Ishikawa (cell line): ENCODE measurements at regions not wholly inside any gene's neighbourhood (a gene's known extent, or its start where the extent isn't known, plus 50 kb on each side); places are given as distances from the start of the nearest gene placed in this dataset.

Experiments
- CEBPB ChIP-seq: IDR thresholded peaks from 2 replicates; pipeline ENCODE4 v1.6.1; 2012
- CREB1 ChIP-seq: IDR thresholded peaks from 2 replicates; pipeline ENCODE4 v1.6.1; 2012; ENCODE audit warnings: low read depth
- EGR1 ChIP-seq: IDR thresholded peaks from 2 replicates; pipeline ENCODE4 v1.6.1; 2012
- EP300 ChIP-seq: IDR thresholded peaks from 2 replicates; pipeline ENCODE4 v1.6.1; 2012; ENCODE audit warnings: borderline replicate concordance
- FOXM1 ChIP-seq: IDR thresholded peaks from 2 replicates; pipeline ENCODE4 v1.6.1; 2012; ENCODE audit warnings: low read depth, borderline replicate concordance
- MAX ChIP-seq: IDR thresholded peaks from 2 replicates; pipeline ENCODE4 v1.6.1; 2012
- NFIC ChIP-seq: IDR thresholded peaks from 2 replicates; pipeline ENCODE4 v1.6.1; 2012
- RAD21 ChIP-seq: IDR thresholded peaks from 2 replicates; pipeline ENCODE4 v1.6.1; 2012; ENCODE audit warnings: low read depth
- REST ChIP-seq: IDR thresholded peaks from 2 replicates; pipeline ENCODE4 v1.6.1; 2012; ENCODE audit warnings: low read depth, mild to moderate bottlenecking
- TAF1 ChIP-seq: IDR thresholded peaks from 2 replicates; pipeline ENCODE4 v1.6.1; 2012; ENCODE audit warnings: low read depth, mild to moderate bottlenecking
- TCF12 ChIP-seq: IDR thresholded peaks from 2 replicates; pipeline ENCODE4 v1.6.1; 2012; ENCODE audit warnings: low read depth
- TEAD4 ChIP-seq: IDR thresholded peaks from 2 replicates; pipeline ENCODE4 v1.6.1; 2012
- USF1 ChIP-seq: IDR thresholded peaks from 2 replicates; pipeline ENCODE4 v1.6.1; 2012
- YY1 ChIP-seq: IDR thresholded peaks from 2 replicates; pipeline ENCODE4 v1.6.1; 2012; ENCODE audit warnings: low read depth
- ZBTB7A ChIP-seq: IDR thresholded peaks from 2 replicates; pipeline ENCODE4 v1.6.1; 2012; ENCODE audit warnings: low read depth

GRCh38 chr7:42593860-42594259 is 318.0 kb downstream of the C7orf25 start:
- TF ChIP-seq RAD21 (no peak), TCF12 (no peak), TAF1 (no peak), TEAD4 (no peak), ZBTB7A (no peak), FOXM1 (no peak), USF1 (no peak), MAX (no peak), NFIC (no peak), EGR1 (no peak), EP300 (no peak), CEBPB (no peak), YY1 (no peak), CREB1 (no peak), REST (no peak)

GRCh38 chr7:42590771-42591310 is 321.0 kb downstream of the C7orf25 start:
- TF ChIP-seq CEBPB (no peak), EP300 (no peak)

GRCh38 chr7:42588876-42589275 is 323.0 kb downstream of the C7orf25 start:
- TF ChIP-seq TAF1, result no peak
- no peak for TF ChIP-seq EP300
- TF ChIP-seq FOXM1, result no peak
- no peak for TF ChIP-seq YY1
- no peak for TF ChIP-seq ZBTB7A
- TF ChIP-seq CEBPB, result no peak

GRCh38 chr7:42587806-42588205 is 324.1 kb downstream of the C7orf25 start:
- TF ChIP-seq EGR1 (no peak), ZBTB7A (no peak), CREB1 (no peak), FOXM1 (no peak), TCF12 (no peak), YY1 (no peak), EP300 (no peak), REST (no peak), MAX (no peak)

GRCh38 chr7:42580061-42580460 is 331.8 kb downstream of the C7orf25 start:
- TF ChIP-seq RAD21 (no peak), YY1 (no peak), ZBTB7A (no peak), EP300 (no peak), CREB1 (no peak), CEBPB (no peak), TCF12 (no peak)

- no peak for TF ChIP-seq TEAD4
- no peak for TF ChIP-seq TAF1
- TF ChIP-seq EGR1, result no peak
- TF ChIP-seq REST, result no peak
- TF ChIP-seq MAX, result no peak
- no peak for TF ChIP-seq CEBPB
- no peak for TF ChIP-seq NFIC
- no peak for TF ChIP-seq TCF12
- TF ChIP-seq EP300, result no peak
- TF ChIP-seq ZBTB7A, result no peak
- TF ChIP-seq YY1, result no peak
- TF ChIP-seq USF1, result no peak
- TF ChIP-seq CREB1, result no peak
- no peak for TF ChIP-seq FOXM1
- no peak for TF ChIP-seq RAD21
Observed at GRCh38 chr7:42575171-42575570, 336.7 kb downstream of the C7orf25 start.
